MM.1S (cell line): ENCODE measurements at regions not wholly inside any gene's neighbourhood (a gene's known extent, or its start where the extent isn't known, plus 50 kb on each side); places are given as distances from the start of the nearest gene placed in this dataset.

Experiments
- CTCF ChIP-seq: fragments of 300-600 bp; sonication (generic); IDR thresholded peaks from 2 replicates; pipeline ENCODE4 v1.5.1; 2016; ENCODE audit warnings: antibody characterized with exemption, low read length, mixed read lengths
- EZH2 ChIP-seq: fragments of 300-600 bp; sonication (generic); optimal IDR thresholded peaks from 2 replicates; pipeline ENCODE3; 2017; ENCODE audit warnings: low read depth, mild to moderate bottlenecking, antibody characterized with exemption, low read length, mixed read lengths
- EZH2phosphoT487 ChIP-seq: fragments of 300-600 bp; sonication (generic); IDR thresholded peaks from 2 replicates; pipeline ENCODE4 v1.6.1; 2018; ENCODE audit warnings: antibody characterized with exemption, low read length

GRCh38 chr6:160831739-160832138, 129.7 kb downstream of the PLG start:
- TF ChIP-seq CTCF, result no peak
- no peak for TF ChIP-seq EZH2phosphoT487
- TF ChIP-seq EZH2, result no peak
